Natural killer cell (primary cell): ENCODE measurements at regions not wholly inside any gene's neighbourhood (a gene's known extent, or its start where the extent isn't known, plus 50 kb on each side); places are given as distances from the start of the nearest gene placed in this dataset.

Source experiments
- ATAC-seq, 3 donors: fragments of 150-1000 bp in 2 of 3; fragments of 200-7000 bp in 1 of 3; cut with Tn5 transposase; 1 replicate in 1 of 3; 2 replicates in 2 of 3; pipeline ENCODE4 v1.10.0; 2021; ENCODE audit warnings: mild to moderate bottlenecking in 2 of 3, moderate library complexity in 2 of 3
- DNase-seq, 2 donors: peaks; one replicate each; pipeline versions ENCODE4 v3.0.0 to v3.0.0-alpha.2; 2013 to 2021; ENCODE audit warnings: mixed read lengths in 1 of 2
- H3K27ac ChIP-seq: one replicate; pipeline ENCODE4 v1.5.1; 2013; ENCODE audit warnings: mild to moderate bottlenecking, low read length
- H3K27me3 ChIP-seq: one replicate; pipeline ENCODE4 v1.6.1; 2013; ENCODE audit warnings: low read length; ENCODE audit not compliant: control insufficient read depth, insufficient read depth
- H3K36me3 ChIP-seq: one replicate; pipeline ENCODE4 v1.6.1; 2013; ENCODE audit warnings: low read length; ENCODE audit not compliant: control insufficient read depth, insufficient read depth
- H3K4me1 ChIP-seq: one replicate; pipeline ENCODE4 v1.6.1; 2013; ENCODE audit warnings: low read length; ENCODE audit not compliant: control insufficient read depth, insufficient read depth
- H3K4me3 ChIP-seq: one replicate; pipeline ENCODE4 v1.5.1; 2013; ENCODE audit warnings: low read length
- H3K9me3 ChIP-seq: one replicate; pipeline ENCODE4 v1.6.1; 2013; ENCODE audit warnings: low read length; ENCODE audit not compliant: control insufficient read depth, insufficient read depth
- H3K27ac Mint-ChIP-seq, 2 donors: one replicate each; pipeline ENCODE4 v1.8.0; 2022; ENCODE audit warnings: mild to moderate bottlenecking in 2 of 2, mixed read lengths in 2 of 2, moderate library complexity in 1 of 2
- H3K27me3 Mint-ChIP-seq, 2 donors: one replicate each; pipeline ENCODE4 v1.8.0; 2022; ENCODE audit warnings: low read depth in 2 of 2, mixed read lengths in 2 of 2
- H3K36me3 Mint-ChIP-seq: one replicate; pipeline ENCODE4 v1.8.0; 2022; ENCODE audit warnings: mixed read lengths
- H3K4me1 Mint-ChIP-seq, 2 donors: one replicate each; pipeline ENCODE4 v1.8.0; 2022; ENCODE audit warnings: mixed read lengths in 2 of 2
- H3K4me3 Mint-ChIP-seq: one replicate; pipeline ENCODE4 v1.8.0; 2022; ENCODE audit warnings: mild to moderate bottlenecking, moderate library complexity, mixed read lengths
- H3K9me3 Mint-ChIP-seq, 2 donors: one replicate each; pipeline ENCODE4 v1.8.0; 2022; ENCODE audit warnings: mixed read lengths in 2 of 2
- WGBS: methylation state at CpG from one replicate; pipeline ENCODE4 v1.1.7; 2013; ENCODE audit warnings: missing lambda C conversion rate; ENCODE audit not compliant: insufficient coverage; 5-methylcytosine and 5-hydroxymethylcytosine counted together
- intact Hi-C: fragments of 100-400 bp; cut with micrococcal nuclease; formaldehyde crosslinking; loops from one replicate; pipeline ENCODE4 v1.14.2; 2022
- TF ChIP-seq, protein P1 (sequence below): fragments of 200-600 bp; IDR thresholded peaks from one replicate; pipeline ENCODE4 v1.8.0; 2022; ENCODE audit warnings: antibody characterized with exemption

DNA sequence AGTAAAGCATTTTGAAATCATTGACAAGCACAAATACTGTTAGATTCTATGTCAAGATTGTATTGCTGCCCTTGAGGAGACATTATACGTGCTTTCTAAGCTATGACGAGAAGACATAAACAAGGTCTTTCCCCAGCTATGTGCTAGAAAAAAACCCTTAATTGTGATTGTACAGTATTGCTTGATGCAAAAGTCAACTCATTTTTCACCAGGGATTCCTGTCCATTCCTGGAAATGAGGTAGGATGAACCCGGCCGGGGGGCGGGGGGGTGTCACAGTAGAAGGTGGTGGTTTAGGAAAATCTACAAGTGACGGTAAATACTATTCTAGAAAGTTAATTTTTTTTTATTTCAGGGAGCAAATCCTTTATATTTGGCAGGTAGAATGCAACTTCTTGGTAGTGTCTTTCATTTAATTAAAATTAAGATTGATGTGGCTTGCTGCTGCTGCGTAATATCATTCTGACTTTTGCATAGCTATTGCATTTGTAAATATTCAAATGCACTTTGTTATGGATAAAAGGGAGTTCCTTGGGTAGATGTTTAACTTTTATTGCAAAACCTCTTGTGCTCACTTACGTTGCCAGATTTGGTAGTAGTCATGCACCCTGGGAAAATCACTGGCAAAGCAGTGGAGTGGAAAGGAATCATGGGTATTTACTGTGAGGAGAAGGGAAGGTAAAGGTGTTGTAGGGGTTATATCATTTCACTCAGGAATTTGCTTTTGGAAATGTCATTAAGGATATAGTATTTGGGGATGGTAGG lies 164.4 kb upstream of the PRPS1L1 start:
- Histone ChIP-seq H3K4me3 (no peak overlapping the region), H3K27me3 (no peaks in the 10 kb centered on the region), H3K4me1 (peaks cover 4% of the 10 kb centered on the region), H3K27ac (no peak overlapping the region), H3K9me3 (no peaks in the 10 kb centered on the region), H3K36me3 (no peaks in the 10 kb centered on the region)
- TF ChIP-seq, protein P1, sequence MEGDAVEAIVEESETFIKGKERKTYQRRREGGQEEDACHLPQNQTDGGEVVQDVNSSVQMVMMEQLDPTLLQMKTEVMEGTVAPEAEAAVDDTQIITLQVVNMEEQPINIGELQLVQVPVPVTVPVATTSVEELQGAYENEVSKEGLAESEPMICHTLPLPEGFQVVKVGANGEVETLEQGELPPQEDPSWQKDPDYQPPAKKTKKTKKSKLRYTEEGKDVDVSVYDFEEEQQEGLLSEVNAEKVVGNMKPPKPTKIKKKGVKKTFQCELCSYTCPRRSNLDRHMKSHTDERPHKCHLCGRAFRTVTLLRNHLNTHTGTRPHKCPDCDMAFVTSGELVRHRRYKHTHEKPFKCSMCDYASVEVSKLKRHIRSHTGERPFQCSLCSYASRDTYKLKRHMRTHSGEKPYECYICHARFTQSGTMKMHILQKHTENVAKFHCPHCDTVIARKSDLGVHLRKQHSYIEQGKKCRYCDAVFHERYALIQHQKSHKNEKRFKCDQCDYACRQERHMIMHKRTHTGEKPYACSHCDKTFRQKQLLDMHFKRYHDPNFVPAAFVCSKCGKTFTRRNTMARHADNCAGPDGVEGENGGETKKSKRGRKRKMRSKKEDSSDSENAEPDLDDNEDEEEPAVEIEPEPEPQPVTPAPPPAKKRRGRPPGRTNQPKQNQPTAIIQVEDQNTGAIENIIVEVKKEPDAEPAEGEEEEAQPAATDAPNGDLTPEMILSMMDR = no peak
- ATAC-seq (no peak), DNase-seq (no peak)
- H3K27ac Mint-ChIP-seq = no peak overlapping the region
- peaks cover 0 to 2% of the 10 kb centered on the region in 2 donors for H3K9me3 Mint-ChIP-seq
- H3K4me3 Mint-ChIP-seq = no peak overlapping the region
- WGBS = 97% methylated on average over 8 of the region's 8 CpGs
- intact Hi-C loops = no loop called here
- H3K27me3 Mint-ChIP-seq = no peaks in the 10 kb centered on the region
- no peaks in the 10 kb centered on the region for H3K36me3 Mint-ChIP-seq
- peaks cover 6% of the 10 kb centered on the region in 2 donors for H3K4me1 Mint-ChIP-seq

DNA sequence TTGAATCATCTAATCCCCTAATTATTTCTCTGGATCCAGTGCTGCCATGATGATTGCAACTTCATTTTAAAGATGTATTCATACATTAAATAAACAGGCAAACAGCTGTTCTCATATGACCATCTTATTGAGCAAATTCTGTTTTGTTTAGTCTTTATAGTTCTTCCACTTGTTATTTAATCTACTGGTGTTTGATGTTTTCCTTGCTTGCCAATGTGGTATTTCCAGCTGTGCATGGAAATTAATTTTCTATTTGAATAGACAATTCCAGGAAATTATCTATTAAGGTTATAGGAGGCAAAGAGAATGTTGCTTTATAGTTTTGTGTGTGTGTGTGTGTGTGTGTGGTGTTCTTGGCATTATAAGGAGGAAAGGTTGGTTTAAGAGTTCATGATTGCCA lies 167.0 kb upstream of the PRPS1L1 start:
- Mint-ChIP-seq H3K4me1 (peaks cover 3% of the 10 kb centered on the region in 2 donors), H3K36me3 (no peaks in the 10 kb centered on the region), H3K27me3 (no peaks in the 10 kb centered on the region), H3K4me3 (no peak overlapping the region), H3K27ac (no peak overlapping the region), H3K9me3 (no peaks in the 10 kb centered on the region)
- Histone ChIP-seq H3K9me3 (no peaks in the 10 kb centered on the region), H3K4me3 (no peak overlapping the region), H3K36me3 (no peaks in the 10 kb centered on the region), H3K4me1 (peaks cover 4% of the 10 kb centered on the region), H3K27ac (no peak overlapping the region), H3K27me3 (no peaks in the 10 kb centered on the region)
- TF ChIP-seq, protein P1 = no peak
- intact Hi-C loops = no loop called here
- DNase-seq (no peak), ATAC-seq (no peak)

DNA sequence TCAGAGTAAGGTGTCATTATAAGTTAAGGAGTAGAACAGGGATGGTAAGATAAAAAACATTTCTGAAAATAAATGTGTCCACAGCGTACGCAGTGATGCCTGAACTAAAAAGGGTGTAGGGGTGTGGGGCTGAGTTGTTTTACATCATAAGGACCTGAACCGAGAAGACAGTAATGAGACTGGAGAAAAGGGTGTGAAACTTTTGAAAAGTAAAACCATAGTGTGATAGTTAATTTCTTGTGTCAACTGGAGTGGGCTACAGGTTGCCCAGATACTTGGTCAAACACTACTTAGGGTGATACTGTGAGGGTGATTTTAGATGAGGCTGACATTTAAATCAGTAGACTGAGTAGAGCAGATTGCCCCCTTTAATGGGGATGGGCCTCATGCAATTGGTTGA lies 169.0 kb upstream of the PRPS1L1 start:
- Histone ChIP-seq H3K27ac (no peak overlapping the region), H3K4me1 (no peaks in the 10 kb centered on the region), H3K4me3 (no peak overlapping the region), H3K27me3 (no peaks in the 10 kb centered on the region), H3K36me3 (no peaks in the 10 kb centered on the region), H3K9me3 (no peaks in the 10 kb centered on the region)
- ATAC-seq (no peak), DNase-seq (no peak)
- no peaks in the 10 kb centered on the region for H3K36me3 Mint-ChIP-seq
- H3K4me3 Mint-ChIP-seq = no peak overlapping the region
- 88% methylated on average over 3 of the region's 3 CpGs for WGBS
- TF ChIP-seq, protein P1 = no peak
- H3K9me3 Mint-ChIP-seq = no peaks in the 10 kb centered on the region
- intact Hi-C loops = no loop called here
- no peak overlapping the region for H3K27ac Mint-ChIP-seq
- H3K27me3 Mint-ChIP-seq = no peaks in the 10 kb centered on the region
- H3K4me1 Mint-ChIP-seq = no peaks in the 10 kb centered on the region

DNA sequence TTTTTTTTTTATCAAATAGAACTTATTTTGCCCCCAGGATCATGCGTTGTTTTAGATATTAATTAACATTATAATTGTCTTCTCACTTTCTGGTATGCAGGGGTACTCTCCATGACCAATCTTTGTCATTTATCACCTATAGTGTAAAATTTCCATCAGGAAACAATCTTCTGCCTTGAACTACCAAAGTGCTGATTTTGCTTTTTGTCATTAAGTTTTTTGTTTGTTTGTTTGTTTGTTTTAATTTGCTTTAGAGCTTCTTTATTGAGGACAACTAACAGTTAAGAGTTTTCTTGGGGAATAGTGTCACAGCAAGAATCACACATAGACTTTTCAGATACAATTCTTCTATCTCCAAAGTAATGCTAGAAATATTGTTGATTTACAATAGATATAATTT lies 171.2 kb upstream of the PRPS1L1 start:
- intact Hi-C loops = no loop called here
- Histone ChIP-seq H3K4me1 (no peaks in the 10 kb centered on the region), H3K4me3 (no peak overlapping the region), H3K36me3 (no peaks in the 10 kb centered on the region), H3K9me3 (no peaks in the 10 kb centered on the region), H3K27ac (no peak overlapping the region), H3K27me3 (no peaks in the 10 kb centered on the region)
- Mint-ChIP-seq H3K9me3 (no peaks in the 10 kb centered on the region), H3K27me3 (no peaks in the 10 kb centered on the region), H3K4me1 (peaks cover 14 to 17% of the 10 kb centered on the region in 2 donors), H3K4me3 (no peak overlapping the region), H3K36me3 (no peaks in the 10 kb centered on the region), H3K27ac (no peak overlapping the region)
- no peak for ATAC-seq
- DNase-seq = no peak
- WGBS = no CpG with 5 or more reads among the region's 1 CpG
- TF ChIP-seq, protein P1 = no peak
